ENCODE measurements at regions not wholly inside any gene's neighbourhood (a gene's known extent, or its start where the extent isn't known, plus 50 kb on each side); places are given as distances from the start of the nearest gene placed in this dataset.

DNA sequence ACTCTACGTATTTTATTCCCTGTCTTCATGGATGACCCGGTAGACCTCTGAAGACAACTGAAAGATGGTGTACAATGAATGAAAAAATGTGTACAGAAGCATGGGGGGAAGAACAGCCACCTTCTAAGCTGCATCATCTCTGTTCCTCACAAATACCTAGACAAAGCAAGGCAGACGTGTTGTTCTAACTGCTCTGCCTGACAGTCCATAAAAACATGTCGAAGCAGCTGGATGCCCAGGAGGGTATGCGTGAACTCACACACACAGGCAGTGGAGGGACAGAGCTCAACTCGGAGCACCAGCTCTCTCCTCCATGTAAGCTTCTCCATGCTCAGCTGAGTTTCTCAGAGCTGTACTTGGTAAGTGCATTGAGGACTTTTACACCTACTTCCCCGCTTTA, 327.4 kb downstream of the CTTN start:
- Histone ChIP-seq H3K9ac (ENCODE audit: extremely low read depth, insufficient read length, low read length) (no peak overlapping the region), H2BK12ac (ENCODE audit: insufficient read length, low read depth, low read length) (no peak overlapping the region), H4K5ac (ENCODE audit: insufficient read length, low read depth, low read length) (no peak overlapping the region), H3K56ac (ENCODE audit: insufficient read length, low read depth, low read length) (no peak overlapping the region), H3K4me2 (ENCODE audit: insufficient read depth, insufficient read length, low read length) (no peak overlapping the region), H3K27me3 (ENCODE audit: insufficient read depth, low read length) (no peaks in the 10 kb centered on the region), H2BK15ac (ENCODE audit: low read depth, low read length) (no peak overlapping the region), H3K23ac (ENCODE audit: insufficient read length, low read depth, low read length) (no peak overlapping the region), H4K20me1 (ENCODE audit: control insufficient read depth, insufficient read depth, insufficient read length) (no peaks in the 10 kb centered on the region), H2BK20ac (ENCODE audit: low read depth, low read length, poor library complexity, severe bottlenecking) (no peak overlapping the region), H4K91ac (ENCODE audit: insufficient read length, low read depth, low read length) (no peak overlapping the region), H3K79me1 (ENCODE audit: insufficient read depth, low read depth, low read length, poor library complexity, severe bottlenecking) (no peaks in the 10 kb centered on the region), H3K27ac (ENCODE audit: insufficient read length, low read depth, low read length) (no peak overlapping the region), H2AFZ (ENCODE audit: low read length) (no peak overlapping the region), H3K4me1 (ENCODE audit: insufficient read depth, low read length) (no peaks in the 10 kb centered on the region), H3K79me2 (ENCODE audit: insufficient read depth, low read length) (no peaks in the 10 kb centered on the region), H3K4ac (ENCODE audit: low read depth, low read length) (no peak overlapping the region), H3K23me2 (ENCODE audit: insufficient read length, low read depth, low read length, poor library complexity, severe bottlenecking) (no peaks in the 10 kb centered on the region), H3K14ac (ENCODE audit: insufficient read depth, low read length) (no peak overlapping the region), H3T11ph (ENCODE audit: low read length) (no peak overlapping the region), H2BK5ac (ENCODE audit: insufficient read length, low read length) (no peak overlapping the region), H3K9me3 (ENCODE audit: control insufficient read depth, low read depth, low read length) (no peaks in the 10 kb centered on the region), H2BK120ac (ENCODE audit: low read depth, low read length, poor library complexity, severe bottlenecking) (no peak overlapping the region), H3K18ac (ENCODE audit: insufficient read length, low read depth, low read length) (no peak overlapping the region), H4K8ac (replicated peaks; ENCODE audit: insufficient read length, low read depth, low read length) (no peak overlapping the region), H2AK5ac (ENCODE audit: insufficient read length, low read length) (no peak overlapping the region)
- peaks cover 19 to 20% of the 10 kb centered on the region in 2 experiments for H3K4me1 Mint-ChIP-seq
- TF ChIP-seq, protein P1, sequence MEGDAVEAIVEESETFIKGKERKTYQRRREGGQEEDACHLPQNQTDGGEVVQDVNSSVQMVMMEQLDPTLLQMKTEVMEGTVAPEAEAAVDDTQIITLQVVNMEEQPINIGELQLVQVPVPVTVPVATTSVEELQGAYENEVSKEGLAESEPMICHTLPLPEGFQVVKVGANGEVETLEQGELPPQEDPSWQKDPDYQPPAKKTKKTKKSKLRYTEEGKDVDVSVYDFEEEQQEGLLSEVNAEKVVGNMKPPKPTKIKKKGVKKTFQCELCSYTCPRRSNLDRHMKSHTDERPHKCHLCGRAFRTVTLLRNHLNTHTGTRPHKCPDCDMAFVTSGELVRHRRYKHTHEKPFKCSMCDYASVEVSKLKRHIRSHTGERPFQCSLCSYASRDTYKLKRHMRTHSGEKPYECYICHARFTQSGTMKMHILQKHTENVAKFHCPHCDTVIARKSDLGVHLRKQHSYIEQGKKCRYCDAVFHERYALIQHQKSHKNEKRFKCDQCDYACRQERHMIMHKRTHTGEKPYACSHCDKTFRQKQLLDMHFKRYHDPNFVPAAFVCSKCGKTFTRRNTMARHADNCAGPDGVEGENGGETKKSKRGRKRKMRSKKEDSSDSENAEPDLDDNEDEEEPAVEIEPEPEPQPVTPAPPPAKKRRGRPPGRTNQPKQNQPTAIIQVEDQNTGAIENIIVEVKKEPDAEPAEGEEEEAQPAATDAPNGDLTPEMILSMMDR (conservative IDR thresholded peaks at IDR 0.05): no peak
- WGBS (ENCODE audit: extremely low coverage, insufficient read length, low lambda C conversion rate): no CpG with 5 or more reads among the region's 7 CpGs
- peaks cover 0 to 5% (median 0%) of the 10 kb centered on the region in 3 experiments; a peak in 3 of 7 replicates for H3K36me3 Mint-ChIP-seq (ENCODE audit: insufficient read depth in 1 of 3, low read depth in 3 of 3)
- H3K9me3 Mint-ChIP-seq: peaks cover 3 to 5% of the 10 kb centered on the region in 2 experiments; a peak in 1 of 5 replicates
- DNase-seq: no peak
- no peak overlapping the region for H3K27ac Mint-ChIP-seq
- H3K27me3 Mint-ChIP-seq (ENCODE audit: low read depth): peaks cover 2% of the 10 kb centered on the region
- no peak overlapping the region for H3K4me3 Mint-ChIP-seq
